PC-9 (cell line): ENCODE measurements at regions not wholly inside any gene's neighbourhood (a gene's known extent, or its start where the extent isn't known, plus 50 kb on each side); places are given as distances from the start of the nearest gene placed in this dataset.

Experiments
- BruUV-seq: library from RNA; stranded (reverse); fragments of 400-500 nt; replicated peaks from 2 replicates; lab custom pipeline; 2021; lab: Mats Ljungman, UMichigan
- CTCF ChIA-PET: fragments of 300-600 bp; sonication (Branson Sonifier 250); formaldehyde crosslinking; loops from one replicate; lab custom pipeline; 2022; ENCODE audit warnings: antibody characterized with exemption; lab: Charles Lee
- POLR2A ChIA-PET: fragments of 300-600 bp; sonication (Branson Sonifier 250); formaldehyde crosslinking; loops from one replicate; lab custom pipeline; 2022; ENCODE audit warnings: antibody characterized with exemption; ENCODE audit not compliant: unreplicated experiment; lab: Charles Lee
- DNase-seq, 2 experiments: peaks; one replicate each; pipeline versions ENCODE4 v3.0.0 to v3.0.0-alpha.2; 2015 to 2022; ENCODE audit warnings: mixed read lengths in 1 of 2
- H2AFZ ChIP-seq: fragments of 200-600 bp; sonication (generic); 2 replicates; pipeline ENCODE4 v1.8.1; 2017; ENCODE audit warnings: antibody characterized with exemption
- H3F3A ChIP-seq: fragments of 200-600 bp; sonication (generic); 2 replicates; pipeline ENCODE4 v1.8.1; 2017; ENCODE audit warnings: antibody characterized with exemption, mild to moderate bottlenecking, low read depth; ENCODE audit not compliant: insufficient read depth
- H3K27ac ChIP-seq: fragments of 200-600 bp; sonication (generic); 2 replicates; pipeline ENCODE4 v1.6.1; 2016; ENCODE audit warnings: mixed run types
- H3K27me3 ChIP-seq: fragments of 200-600 bp; sonication (generic); 2 replicates; pipeline ENCODE4 v1.6.1; 2016; ENCODE audit warnings: low read depth, mixed run types; ENCODE audit not compliant: insufficient read depth
- H3K36me3 ChIP-seq: fragments of 200-600 bp; sonication (generic); 2 replicates; pipeline ENCODE4 v1.6.1; 2016; ENCODE audit warnings: low read depth, mixed run types
- H3K4me1 ChIP-seq: fragments of 200-600 bp; sonication (generic); replicated peaks from 2 replicates; pipeline ENCODE4 v1.6.1; 2016; ENCODE audit warnings: mixed run types; ENCODE audit not compliant: insufficient read depth
- H3K4me2 ChIP-seq: fragments of 200-600 bp; sonication (generic); 2 replicates; pipeline ENCODE4 v1.6.1; 2017; ENCODE audit warnings: mixed run types
- H3K4me3 ChIP-seq: fragments of 200-600 bp; sonication (generic); 2 replicates; pipeline ENCODE4 v1.6.1; 2016; ENCODE audit warnings: mixed run types
- H3K79me2 ChIP-seq: fragments of 200-600 bp; sonication (generic); 2 replicates; pipeline ENCODE4 v1.6.1; 2017; ENCODE audit warnings: low read depth, mixed run types
- H3K9me2 ChIP-seq: fragments of 200-600 bp; sonication (generic); 2 replicates; pipeline ENCODE4 v1.8.1; 2017; ENCODE audit warnings: mild to moderate bottlenecking; ENCODE audit not compliant: insufficient read depth
- H3K9me3 ChIP-seq: fragments of 200-600 bp; sonication (generic); 2 replicates; pipeline ENCODE4 v1.8.1; 2016; ENCODE audit warnings: low read depth; ENCODE audit not compliant: insufficient read depth
- H4K20me1 ChIP-seq: fragments of 200-600 bp; sonication (generic); 2 replicates; pipeline ENCODE4 v1.8.1; 2017; ENCODE audit not compliant: insufficient read depth
- EZH2 ChIP-seq: fragments of 200-600 bp; sonication (generic); IDR thresholded peaks from 2 replicates; pipeline ENCODE4 v1.8.0; 2017; ENCODE audit warnings: antibody characterized with exemption, low read depth
- intact Hi-C: fragments of 100-400 bp; cut with micrococcal nuclease; formaldehyde crosslinking; loops from one replicate; pipeline ENCODE4 v1.10.0; 2022; ENCODE audit not compliant: unreplicated experiment
- TF ChIP-seq, protein P1 (sequence below): fragments of 200-600 bp; sonication (generic); conservative IDR thresholded peaks from 2 replicates; pipeline ENCODE4 v1.6.1; 2017; ENCODE audit warnings: mixed run types, antibody characterized with exemption, mild to moderate bottlenecking, moderate library complexity

DNA sequence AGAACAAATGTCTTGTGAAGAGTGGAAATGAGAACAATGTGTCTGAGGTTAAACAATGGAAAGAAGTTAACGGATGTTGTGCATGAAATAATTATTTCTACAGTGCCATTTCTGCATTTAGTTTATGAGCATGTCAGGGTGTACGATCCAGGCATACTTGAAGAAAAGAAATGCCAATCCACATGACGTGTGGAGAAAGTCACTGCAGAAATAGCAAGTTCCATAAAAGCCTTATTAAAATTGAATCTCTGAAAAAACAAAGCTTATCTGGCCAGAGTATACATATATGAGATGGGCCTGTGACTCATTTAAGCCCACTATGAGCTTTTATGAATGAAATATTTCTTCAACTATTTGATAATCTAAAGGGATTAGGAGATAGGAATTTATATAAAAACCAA is 426.1 kb downstream of the EFNB2 start:
- no peak for TF ChIP-seq EZH2
- TF ChIP-seq, protein P1, sequence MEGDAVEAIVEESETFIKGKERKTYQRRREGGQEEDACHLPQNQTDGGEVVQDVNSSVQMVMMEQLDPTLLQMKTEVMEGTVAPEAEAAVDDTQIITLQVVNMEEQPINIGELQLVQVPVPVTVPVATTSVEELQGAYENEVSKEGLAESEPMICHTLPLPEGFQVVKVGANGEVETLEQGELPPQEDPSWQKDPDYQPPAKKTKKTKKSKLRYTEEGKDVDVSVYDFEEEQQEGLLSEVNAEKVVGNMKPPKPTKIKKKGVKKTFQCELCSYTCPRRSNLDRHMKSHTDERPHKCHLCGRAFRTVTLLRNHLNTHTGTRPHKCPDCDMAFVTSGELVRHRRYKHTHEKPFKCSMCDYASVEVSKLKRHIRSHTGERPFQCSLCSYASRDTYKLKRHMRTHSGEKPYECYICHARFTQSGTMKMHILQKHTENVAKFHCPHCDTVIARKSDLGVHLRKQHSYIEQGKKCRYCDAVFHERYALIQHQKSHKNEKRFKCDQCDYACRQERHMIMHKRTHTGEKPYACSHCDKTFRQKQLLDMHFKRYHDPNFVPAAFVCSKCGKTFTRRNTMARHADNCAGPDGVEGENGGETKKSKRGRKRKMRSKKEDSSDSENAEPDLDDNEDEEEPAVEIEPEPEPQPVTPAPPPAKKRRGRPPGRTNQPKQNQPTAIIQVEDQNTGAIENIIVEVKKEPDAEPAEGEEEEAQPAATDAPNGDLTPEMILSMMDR, result no peak
- Histone ChIP-seq H3K27me3 (no peaks in the 10 kb centered on the region), H3K9me2 (no peaks in the 10 kb centered on the region), H3K4me2 (no peak overlapping the region), H3K4me3 (no peak overlapping the region), H4K20me1 (no peaks in the 10 kb centered on the region), H3K79me2 (no peaks in the 10 kb centered on the region), H3K27ac (no peak overlapping the region), H2AFZ (no peak overlapping the region), H3K4me1 (peaks cover 18% of the 10 kb centered on the region), H3K9me3 (no peaks in the 10 kb centered on the region), H3F3A (peaks cover 13% of the 10 kb centered on the region), H3K36me3 (no peaks in the 10 kb centered on the region)
- no peak for DNase-seq
- ChIA-PET POLR2A (no interaction called here), CTCF (no interaction called here)
- intact Hi-C loops, result no loop called here
- BruUV-seq, result no TSS peak

DNA sequence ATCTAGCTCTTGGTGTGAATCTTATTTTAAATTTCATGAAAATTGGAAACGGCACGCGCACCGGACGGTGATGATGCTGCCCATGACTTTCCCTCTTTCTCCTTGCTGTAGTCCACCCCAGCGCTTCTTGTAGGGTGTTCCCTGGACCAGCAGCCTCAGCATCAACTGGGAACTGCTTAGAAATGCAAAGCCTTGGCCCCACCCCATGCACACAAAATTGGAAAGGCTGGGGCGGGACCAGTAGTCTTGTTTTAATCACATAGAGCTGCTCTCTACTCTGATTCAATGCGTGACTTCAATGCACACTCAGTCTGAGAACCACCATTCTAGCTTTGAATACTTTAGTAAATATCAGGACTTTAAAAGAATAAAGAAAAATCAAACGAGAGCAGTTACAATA is 427.1 kb downstream of the EFNB2 start:
- Histone ChIP-seq H3K79me2 (no peaks in the 10 kb centered on the region), H3K36me3 (no peaks in the 10 kb centered on the region), H4K20me1 (no peaks in the 10 kb centered on the region), H3K9me2 (no peaks in the 10 kb centered on the region), H3K9me3 (no peaks in the 10 kb centered on the region), H3K27ac (no peak overlapping the region), H3F3A (peaks cover 24% of the 10 kb centered on the region), H3K4me1 (peaks cover 29% of the 10 kb centered on the region), H3K4me3 (no peak overlapping the region), H3K4me2 (no peak overlapping the region), H3K27me3 (no peaks in the 10 kb centered on the region), H2AFZ (no peak overlapping the region)
- no TSS peak for BruUV-seq
- intact Hi-C loops, result no loop called here
- DNase-seq, result no peak
- TF ChIP-seq, protein P1, result no peak
- no peak for TF ChIP-seq EZH2
- POLR2A ChIA-PET, result no interaction called here
- CTCF ChIA-PET, result no interaction called here

DNA sequence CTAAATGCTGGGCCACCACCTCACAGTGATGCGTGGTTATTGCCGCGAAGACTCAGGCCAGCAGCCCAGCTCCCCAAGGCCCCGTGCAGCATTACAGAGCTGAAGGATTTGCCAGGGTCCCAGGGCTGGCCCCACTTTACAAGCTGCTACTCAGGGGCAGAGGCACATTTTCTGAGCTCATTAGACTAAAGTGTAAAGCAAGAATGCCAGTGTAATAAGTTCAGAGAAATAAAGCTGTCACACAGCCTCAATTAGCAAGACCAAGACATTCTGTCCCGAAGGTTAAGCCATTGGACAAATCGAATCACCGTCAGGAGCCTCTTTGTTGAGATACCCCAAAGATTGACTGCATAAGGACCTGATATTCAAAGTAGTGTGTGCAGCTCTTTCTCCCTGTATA is 428.4 kb downstream of the EFNB2 start:
- ChIA-PET CTCF (interaction anchor here (0.6 kb wide), 1 partner anchor 160 kb away, joined by 3 read pairs; no protein-coding TSS in a partner anchor), POLR2A (no interaction called here)
- Histone ChIP-seq H3K4me2 (no peak overlapping the region), H3F3A (peaks cover 30% of the 10 kb centered on the region), H3K27me3 (no peaks in the 10 kb centered on the region), H3K9me3 (no peaks in the 10 kb centered on the region), H3K4me1 (peaks cover 37% of the 10 kb centered on the region), H4K20me1 (no peaks in the 10 kb centered on the region), H3K9me2 (no peaks in the 10 kb centered on the region), H3K27ac (no peak overlapping the region), H3K4me3 (no peak overlapping the region), H2AFZ (no peak overlapping the region), H3K79me2 (no peaks in the 10 kb centered on the region), H3K36me3 (no peaks in the 10 kb centered on the region)
- intact Hi-C loops, result no loop called here
- no peak for DNase-seq
- TF ChIP-seq EZH2, result no peak
- TF ChIP-seq, protein P1, result no peak
- BruUV-seq, result no TSS peak
